Neural cell (in vitro differentiated cells): ENCODE measurements at regions not wholly inside any gene's neighbourhood (a gene's known extent, or its start where the extent isn't known, plus 50 kb on each side); places are given as distances from the start of the nearest gene placed in this dataset.

ENCODE experiments used
- H2AFZ ChIP-seq: fragments of 200-600, 300-800 bp; sonication (generic), shearing (Covaris generic); 2 replicates; pipeline ENCODE4 v1.6.0; 2014; ENCODE audit warnings: low read depth, mild to moderate bottlenecking, antibody characterized with exemption, low read length, moderate library complexity
- H3F3A ChIP-seq: fragments of 200-600 bp; shearing (Covaris generic); 2 replicates; pipeline ENCODE4 v1.6.1; 2016; ENCODE audit warnings: mild to moderate bottlenecking, moderate library complexity, mixed read lengths, antibody characterized with exemption, low read length; ENCODE audit not compliant: insufficient read depth, poor library complexity, severe bottlenecking
- H3K27ac ChIP-seq: fragments of 200-600, 300-800 bp; sonication (generic), shearing (Covaris generic); 2 replicates; pipeline ENCODE4 v1.5.1; 2014; ENCODE audit warnings: mild to moderate bottlenecking, low read length, moderate library complexity
- H3K27me3 ChIP-seq: fragments of 300-800, 200-600 bp; sonication (generic), shearing (Covaris generic); 2 replicates; pipeline ENCODE4 v1.6.0; 2014; ENCODE audit warnings: mild to moderate bottlenecking, low read depth, low read length, moderate library complexity; ENCODE audit not compliant: insufficient read depth
- H3K36me3 ChIP-seq: fragments of 300-800, 200-600 bp; sonication (generic), shearing (Covaris generic); 2 replicates; pipeline ENCODE4 v1.5.1; 2014; ENCODE audit warnings: mild to moderate bottlenecking, antibody characterized with exemption, low read length, moderate library complexity; ENCODE audit not compliant: insufficient read depth
- H3K4me2 ChIP-seq: fragments of 300-800, 200-600 bp; sonication (generic), shearing (Covaris generic); 2 replicates; pipeline ENCODE4 v1.6.0; 2014; ENCODE audit warnings: mild to moderate bottlenecking, low read length
- H3K4me3 ChIP-seq: fragments of 300-800, 200-600 bp; sonication (generic), shearing (Covaris generic); 2 replicates; pipeline ENCODE4 v1.5.1; 2014; ENCODE audit warnings: mild to moderate bottlenecking, low read length, moderate library complexity
- H3K79me2 ChIP-seq: fragments of 200-600 bp; shearing (Covaris generic); replicated peaks from 2 replicates; pipeline ENCODE4 v1.6.0; 2014; ENCODE audit warnings: mild to moderate bottlenecking, low read length, moderate library complexity; ENCODE audit not compliant: insufficient read depth
- H3K9ac ChIP-seq: fragments of 300-800, 200-600 bp; sonication (generic), shearing (Covaris generic); 2 replicates; pipeline ENCODE4 v1.6.1; 2016; ENCODE audit warnings: mild to moderate bottlenecking, low read length, mixed read lengths
- H3K9me2 ChIP-seq: fragments of 200-600 bp; shearing (Covaris generic); 2 replicates; pipeline ENCODE4 v1.6.1; 2016; ENCODE audit warnings: mild to moderate bottlenecking, low read length, mixed read lengths; ENCODE audit not compliant: insufficient read depth
- H3K9me3 ChIP-seq: fragments of 200-600, 300-800 bp; sonication (generic), shearing (Covaris generic); 2 replicates; pipeline ENCODE4 v1.6.1; 2016; ENCODE audit warnings: mild to moderate bottlenecking, mixed run types, low read length, moderate library complexity, mixed read lengths
- H4K20me1 ChIP-seq: fragments of 200-600 bp; shearing (Covaris generic); 2 replicates; pipeline ENCODE4 v1.6.1; 2016; ENCODE audit warnings: mild to moderate bottlenecking, mixed run types; ENCODE audit not compliant: insufficient read depth
- CTCF ChIP-seq: fragments of 450-650 bp; IDR thresholded peaks from 2 replicates; pipeline ENCODE4 v1.5.1; 2014; ENCODE audit warnings: antibody characterized with exemption, mild to moderate bottlenecking, moderate library complexity; ENCODE audit not compliant: poor library complexity, severe bottlenecking
- EP300 ChIP-seq: fragments of 450-650 bp; conservative IDR thresholded peaks from 2 replicates; pipeline ENCODE4 v1.6.1; 2014; ENCODE audit warnings: antibody characterized with exemption, mild to moderate bottlenecking, moderate library complexity; ENCODE audit not compliant: poor library complexity, severe bottlenecking
- EZH2 ChIP-seq: fragments of 200-600, 300-800 bp; shearing (Covaris generic), sonication (generic); IDR thresholded peaks from 2 replicates; pipeline ENCODE4 v1.6.1; 2014; ENCODE audit warnings: antibody characterized with exemption, low read length, borderline replicate concordance, mild to moderate bottlenecking; ENCODE audit not compliant: insufficient read depth, poor library complexity, severe bottlenecking
- MXI1 ChIP-seq: fragments of 450-650 bp; conservative IDR thresholded peaks from 2 replicates; pipeline ENCODE4 v1.6.1; 2014; ENCODE audit warnings: antibody characterized with exemption, mild to moderate bottlenecking; ENCODE audit not compliant: poor library complexity, severe bottlenecking
- POLR2AphosphoS5 ChIP-seq: IDR thresholded peaks from 2 replicates; pipeline ENCODE4 v1.6.1; 2012
- RAD21 ChIP-seq: fragments of 450-650 bp; conservative IDR thresholded peaks from 2 replicates; pipeline ENCODE4 v1.6.1; 2014; ENCODE audit warnings: antibody characterized with exemption, mild to moderate bottlenecking, moderate library complexity
- REST ChIP-seq: IDR thresholded peaks from 2 replicates; pipeline ENCODE4 v1.6.1; 2012; ENCODE audit warnings: borderline replicate concordance
- SMC3 ChIP-seq: fragments of 450-650 bp; conservative IDR thresholded peaks from 2 replicates; pipeline ENCODE4 v1.6.1; 2014; ENCODE audit warnings: antibody characterized with exemption, mild to moderate bottlenecking, moderate library complexity; ENCODE audit not compliant: poor library complexity
- TAF1 ChIP-seq: IDR thresholded peaks from 2 replicates; pipeline ENCODE4 v1.6.1; 2012; ENCODE audit warnings: low read depth

- no peaks in the 10 kb centered on the region for H3K27me3 ChIP-seq
- no peaks in the 10 kb centered on the region for H3K9me2 ChIP-seq
- no peaks in the 10 kb centered on the region for H3K36me3 ChIP-seq
- no peaks in the 10 kb centered on the region for H3K79me2 ChIP-seq
- no peak overlapping the region for H3K9ac ChIP-seq
- H3K27ac ChIP-seq: no peak overlapping the region
- no peak overlapping the region for H3K4me2 ChIP-seq
- no peaks in the 10 kb centered on the region for H3F3A ChIP-seq
- no peaks in the 10 kb centered on the region for H3K9me3 ChIP-seq
- H3K4me3 ChIP-seq: no peak overlapping the region
- H4K20me1 ChIP-seq: no peaks in the 10 kb centered on the region
- no peak for TF ChIP-seq EZH2
- H2AFZ ChIP-seq: no peak overlapping the region
These were observed 74.8 kb upstream of the TOP1 start for GRCh38 chr20:40953856-40954255.

DNA sequence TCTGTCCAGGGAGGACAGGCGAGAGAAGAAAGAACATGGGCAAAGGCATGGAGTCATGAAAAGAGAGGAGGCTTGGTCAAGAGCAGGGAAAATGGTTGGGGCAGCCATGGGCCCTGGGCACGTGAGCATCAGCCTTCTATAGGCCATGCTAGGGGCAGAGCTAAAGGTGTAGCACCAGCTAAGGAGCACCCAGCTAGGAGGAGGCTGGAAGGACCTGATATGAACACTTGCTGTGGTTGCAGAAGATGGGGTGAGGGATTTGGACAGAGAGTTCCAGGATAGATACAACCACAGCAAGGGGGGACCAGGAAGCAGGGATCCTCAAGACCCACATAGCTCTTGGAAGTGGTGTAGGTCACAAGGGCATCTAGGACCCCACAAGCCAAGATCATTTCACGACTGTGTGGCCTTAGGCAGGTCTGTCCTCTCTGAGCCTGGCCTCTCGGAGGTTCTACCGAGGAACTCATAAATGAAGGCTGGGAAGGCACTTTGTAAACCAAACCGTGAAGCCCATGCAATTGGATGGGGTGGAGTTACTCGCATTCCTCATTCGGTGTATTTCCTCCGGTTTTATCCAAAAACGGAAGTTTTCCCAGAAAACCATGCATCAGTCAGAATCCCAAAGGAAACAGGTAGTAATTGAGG is 74.0 kb upstream of the TOP1 start:
- Histone ChIP-seq H3F3A (no peaks in the 10 kb centered on the region), H4K20me1 (no peaks in the 10 kb centered on the region), H3K27ac (no peak overlapping the region), H3K79me2 (no peaks in the 10 kb centered on the region), H3K9me3 (no peaks in the 10 kb centered on the region), H3K36me3 (no peaks in the 10 kb centered on the region), H3K4me2 (no peak overlapping the region), H3K9ac (no peak overlapping the region), H3K9me2 (no peaks in the 10 kb centered on the region), H2AFZ (no peak overlapping the region), H3K27me3 (no peaks in the 10 kb centered on the region), H3K4me3 (no peak overlapping the region)
- TF ChIP-seq MXI1: no peak
- no peak for TF ChIP-seq REST
- no peak for TF ChIP-seq EP300
- TF ChIP-seq RAD21: no peak
- TF ChIP-seq CTCF: no peak
- no peak for TF ChIP-seq EZH2
- no peak for TF ChIP-seq SMC3
- TF ChIP-seq TAF1: no peak
- TF ChIP-seq POLR2AphosphoS5: no peak
